GM18867 (cell line): ENCODE measurements at regions not wholly inside any gene's neighbourhood (a gene's known extent, or its start where the extent isn't known, plus 50 kb on each side); places are given as distances from the start of the nearest gene placed in this dataset.
"Not testable (repeated sequence)": the region's sequence is repeated elsewhere in the genome, so short reads cannot be mapped to it uniquely, and the experiment has no call there.

Source experiments
- ATAC-seq: cut with Tn5 transposase; IDR thresholded peaks from one replicate; pipeline ENCODE4 v1.9.1; 2021; ENCODE audit warnings: mild to moderate bottlenecking, moderate library complexity; ENCODE audit not compliant: unreplicated experiment

- no peak for ATAC-seq
Measured at GRCh38 chrX:2640436-2641150, 50.5 kb upstream of the CD99 start.

- no peak for ATAC-seq
Measured at GRCh38 chrX:2638279-2638678, 52.8 kb upstream of the CD99 start.

GRCh38 chrX:2635342-2635741 is 55.8 kb upstream of the CD99 start:
- ATAC-seq = no peak

- ATAC-seq = no peak
Measured at GRCh38 chrX:2632533-2633504, 58.3 kb upstream of the CD99 start.

GRCh38 chrX:2631743-2632532 is 59.2 kb upstream of the CD99 start:
- ATAC-seq = no peak

- ATAC-seq = not testable (repeated sequence)
Measured at GRCh38 chrX:2630935-2631742, 60.0 kb upstream of the CD99 start.

GRCh38 chrX:2630008-2630934 is 60.8 kb upstream of the CD99 start:
- ATAC-seq = not testable (repeated sequence)

GRCh38 chrX:2629316-2630007 is 61.6 kb upstream of the CD99 start:
- no peak for ATAC-seq

- no peak for ATAC-seq
Measured at GRCh38 chrX:2628751-2629315, 62.3 kb upstream of the CD99 start.

- ATAC-seq = peak; percentile 62
Measured at GRCh38 chrX:2627272-2627867, 63.7 kb upstream of the CD99 start.

GRCh38 chrX:2626750-2627149 is 64.3 kb upstream of the CD99 start:
- no peak for ATAC-seq

- no peak for ATAC-seq
Measured at GRCh38 chrX:2620576-2620975, 70.5 kb upstream of the CD99 start.

- ATAC-seq = no peak
Measured at GRCh38 chrX:2618516-2618915, 72.6 kb upstream of the CD99 start.

- no peak for ATAC-seq
Measured at GRCh38 chrX:2614911-2615310, 76.2 kb upstream of the CD99 start.

GRCh38 chrX:2610246-2611170 is 80.6 kb upstream of the CD99 start:
- no peak for ATAC-seq

GRCh38 chrX:2609431-2610238 is 81.5 kb upstream of the CD99 start:
- peak; percentile 43 for ATAC-seq
